ENCODE measurements at regions not wholly inside any gene's neighbourhood (a gene's known extent, or its start where the extent isn't known, plus 50 kb on each side); places are given as distances from the start of the nearest gene placed in this dataset.

DNA sequence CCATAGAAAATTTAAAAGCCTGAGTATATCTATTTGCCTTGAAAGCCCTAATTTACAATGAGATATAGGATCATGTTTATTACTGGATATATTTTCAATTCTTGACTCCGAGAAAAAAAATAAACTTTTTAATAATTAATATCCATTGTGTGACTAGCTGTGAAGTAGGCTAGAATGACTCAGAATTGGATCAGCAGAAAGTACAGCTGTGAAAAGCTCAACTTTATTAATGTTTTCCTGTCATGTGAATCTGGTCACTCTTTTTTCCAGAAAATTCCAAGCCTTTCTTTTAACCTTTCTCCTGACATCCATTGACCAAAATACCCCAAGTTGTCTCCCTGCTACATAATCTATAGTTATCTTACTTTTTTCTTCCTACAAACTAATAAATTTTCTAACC, 171.8 kb upstream of the PACRGL start:
- no peaks in the 10 kb centered on the region for H3K4me1 Mint-ChIP-seq (ENCODE audit: low read depth)
- H3K9me3 Mint-ChIP-seq: no peaks in the 10 kb centered on the region
- H3K27ac Mint-ChIP-seq: no peak overlapping the region
- no peaks in the 10 kb centered on the region for H3K36me3 Mint-ChIP-seq (ENCODE audit: low read depth)
- no peaks in the 10 kb centered on the region for H3K27me3 Mint-ChIP-seq (ENCODE audit: low read depth)
- H3K4me3 Mint-ChIP-seq: no peak overlapping the region

DNA sequence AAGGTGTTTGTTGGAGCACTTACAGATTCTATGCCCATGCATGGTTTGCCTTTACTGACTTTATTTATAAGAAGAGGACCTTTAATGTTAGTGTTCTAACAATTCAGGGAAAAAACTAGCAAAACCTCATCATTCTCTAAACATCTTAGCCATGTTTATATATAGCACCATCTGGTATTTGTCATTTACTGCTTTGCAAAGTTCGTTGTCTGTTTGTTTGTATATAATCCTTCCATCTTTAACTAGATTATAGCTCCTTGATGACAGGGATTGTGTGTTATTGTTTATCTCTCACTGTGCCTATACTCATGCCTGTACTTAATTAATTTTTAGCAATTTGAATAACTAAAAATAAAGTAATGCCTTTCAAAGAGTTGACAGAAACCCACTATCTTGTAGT, 170.6 kb upstream of the PACRGL start:
- H3K9me3 Mint-ChIP-seq: no peaks in the 10 kb centered on the region
- H3K27me3 Mint-ChIP-seq (ENCODE audit: low read depth): no peaks in the 10 kb centered on the region
- no peak overlapping the region for H3K27ac Mint-ChIP-seq
- no peaks in the 10 kb centered on the region for H3K36me3 Mint-ChIP-seq (ENCODE audit: low read depth)
- no peaks in the 10 kb centered on the region for H3K4me1 Mint-ChIP-seq (ENCODE audit: low read depth)
- no peak overlapping the region for H3K4me3 Mint-ChIP-seq

DNA sequence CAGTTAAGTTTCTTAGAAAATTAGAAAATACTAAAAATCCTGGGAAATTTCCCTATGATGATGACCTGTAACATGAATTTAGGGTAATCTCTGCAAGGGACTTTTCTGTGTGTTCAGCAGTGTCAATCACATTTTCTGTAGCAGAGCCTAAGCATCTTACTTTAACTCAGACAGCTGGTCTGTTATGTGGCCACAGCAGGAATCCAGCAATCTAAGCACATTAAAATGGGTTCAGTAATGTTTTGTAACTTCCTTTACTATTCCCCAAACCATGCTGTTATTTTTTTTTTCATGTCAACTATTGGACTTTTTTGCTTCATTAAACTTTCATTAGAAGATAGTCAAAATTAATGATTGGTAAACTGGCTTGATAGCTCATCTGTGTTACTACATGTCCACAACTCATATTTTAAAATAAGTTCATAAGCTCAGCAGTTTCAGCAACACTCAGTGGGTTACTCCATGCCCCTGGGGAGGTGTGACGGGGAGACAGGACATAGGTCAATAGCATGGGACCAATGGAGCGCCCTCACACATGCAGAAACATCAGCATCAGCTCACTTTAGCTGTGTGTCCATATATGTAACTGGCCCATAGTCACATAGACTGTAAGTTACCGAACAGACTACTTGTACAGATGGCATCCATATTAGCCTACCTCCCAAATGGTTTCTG, 168.0 kb upstream of the PACRGL start:
- no peaks in the 10 kb centered on the region for H3K27me3 Mint-ChIP-seq (ENCODE audit: low read depth)
- no peaks in the 10 kb centered on the region for H3K4me1 Mint-ChIP-seq (ENCODE audit: low read depth)
- no peaks in the 10 kb centered on the region for H3K9me3 Mint-ChIP-seq
- H3K36me3 Mint-ChIP-seq (ENCODE audit: low read depth): no peaks in the 10 kb centered on the region
- H3K4me3 Mint-ChIP-seq: no peak overlapping the region
- H3K27ac Mint-ChIP-seq: no peak overlapping the region

DNA sequence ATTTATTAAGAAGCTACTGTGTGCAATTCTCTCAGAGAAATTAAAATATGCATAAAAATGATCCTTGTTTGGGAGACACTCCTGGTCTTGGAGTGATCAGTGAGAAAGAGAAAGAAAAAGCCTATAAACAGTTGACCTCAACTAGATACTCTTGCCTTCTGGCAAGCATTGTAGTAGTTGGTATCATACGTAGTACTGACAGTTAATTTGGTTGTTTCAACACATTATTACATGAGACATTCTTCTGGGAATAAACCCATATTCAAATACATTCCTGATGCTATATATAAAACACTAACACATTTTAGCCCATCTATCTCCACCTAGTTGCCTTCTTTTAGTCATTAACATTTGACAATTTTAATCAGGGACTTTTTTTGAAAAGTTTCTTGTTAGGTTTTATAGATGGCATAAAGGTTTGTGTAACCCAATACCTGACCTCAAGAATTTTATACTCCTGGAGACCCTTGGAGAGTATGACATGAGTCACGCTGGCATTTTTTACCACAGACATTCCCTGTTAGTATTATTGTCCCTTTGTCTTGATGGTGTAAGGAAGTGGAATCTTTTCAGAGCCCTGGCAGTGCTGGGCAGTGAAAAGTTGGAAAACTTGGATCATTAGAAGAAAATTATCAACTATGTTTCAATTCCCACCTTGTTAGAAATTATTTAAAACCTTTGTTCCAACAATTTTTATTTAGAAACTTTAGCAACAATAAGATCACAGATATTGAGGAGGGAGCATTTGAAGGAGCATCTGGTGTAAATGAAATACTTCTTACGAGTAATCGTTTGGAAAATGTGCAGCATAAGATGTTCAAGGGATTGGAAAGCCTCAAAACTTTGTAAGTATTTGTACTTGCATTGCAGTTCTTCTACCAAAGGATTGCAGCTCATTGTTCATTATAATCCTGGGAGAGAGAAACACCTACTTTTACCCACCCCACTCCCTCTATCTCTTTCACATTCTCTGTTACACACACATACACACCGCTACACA, 167.1 kb upstream of the PACRGL start:
- no peaks in the 10 kb centered on the region for H3K4me1 Mint-ChIP-seq (ENCODE audit: low read depth)
- H3K36me3 Mint-ChIP-seq (ENCODE audit: low read depth): no peaks in the 10 kb centered on the region
- H3K4me3 Mint-ChIP-seq: no peak overlapping the region
- no peaks in the 10 kb centered on the region for H3K27me3 Mint-ChIP-seq (ENCODE audit: low read depth)
- no peak overlapping the region for H3K27ac Mint-ChIP-seq
- no peaks in the 10 kb centered on the region for H3K9me3 Mint-ChIP-seq

DNA sequence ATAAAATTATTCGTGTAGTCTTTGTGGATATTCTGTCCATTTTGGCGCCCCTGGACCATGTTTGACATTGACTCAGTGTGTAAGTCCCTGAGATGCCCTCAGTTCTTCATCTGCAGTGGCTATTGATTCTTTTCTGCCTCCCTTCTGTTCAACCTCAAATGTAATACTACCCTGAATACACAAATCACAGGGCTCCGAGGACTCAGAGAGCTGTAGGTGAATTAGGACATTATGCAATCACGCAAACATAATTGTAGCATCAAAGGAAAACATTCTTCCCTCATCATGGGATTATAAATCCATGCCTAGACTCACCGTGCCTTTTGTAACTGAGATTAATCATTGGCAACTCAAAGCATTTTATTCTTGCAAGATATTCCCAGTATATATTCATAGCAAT, 161.4 kb upstream of the PACRGL start:
- no peaks in the 10 kb centered on the region for H3K9me3 Mint-ChIP-seq
- H3K4me1 Mint-ChIP-seq (ENCODE audit: low read depth): no peaks in the 10 kb centered on the region
- H3K27me3 Mint-ChIP-seq (ENCODE audit: low read depth): no peaks in the 10 kb centered on the region
- H3K27ac Mint-ChIP-seq: no peak overlapping the region
- H3K4me3 Mint-ChIP-seq: no peak overlapping the region
- no peaks in the 10 kb centered on the region for H3K36me3 Mint-ChIP-seq (ENCODE audit: low read depth)

DNA sequence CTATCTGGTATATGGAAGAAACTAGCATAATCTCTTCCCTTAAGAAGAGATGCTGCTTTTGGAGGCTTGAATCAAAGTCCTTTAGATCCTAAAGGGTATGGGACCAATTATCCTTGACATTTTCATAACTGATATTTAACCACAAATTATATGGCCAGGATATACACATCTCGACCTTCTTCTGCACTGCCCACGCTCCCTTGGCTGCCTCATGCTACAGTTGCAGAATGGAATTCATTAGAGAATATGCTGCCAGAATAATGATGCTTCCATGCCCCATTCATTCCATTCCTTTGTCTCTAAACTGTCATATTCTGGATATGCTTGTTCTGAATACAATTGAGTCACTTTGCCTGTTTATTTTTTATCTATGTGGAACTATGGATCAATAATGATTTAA, 157.1 kb upstream of the PACRGL start:
- H3K9me3 Mint-ChIP-seq: no peaks in the 10 kb centered on the region
- no peaks in the 10 kb centered on the region for H3K36me3 Mint-ChIP-seq (ENCODE audit: low read depth)

DNA sequence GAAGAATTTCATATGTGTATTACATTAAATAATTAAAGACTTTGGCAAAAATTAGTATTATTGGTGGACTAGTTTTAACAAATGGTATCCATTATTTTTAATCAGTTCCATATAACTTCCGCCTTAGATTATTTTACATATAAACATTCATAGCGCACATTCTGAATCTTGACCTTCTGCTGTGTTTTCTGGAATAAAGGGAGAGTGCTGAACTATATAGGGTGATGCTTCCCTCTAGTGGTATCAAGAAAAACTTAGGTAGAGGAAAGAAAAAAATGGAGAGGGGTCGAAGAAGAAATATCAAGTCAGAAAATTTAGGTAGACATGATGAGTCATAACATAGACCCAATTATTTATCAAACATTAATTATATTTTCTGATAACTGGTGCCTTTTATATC, 155.6 kb upstream of the PACRGL start:
- Mint-ChIP-seq H3K27me3 (ENCODE audit: low read depth) (no peaks in the 10 kb centered on the region), H3K4me3 (no peak overlapping the region), H3K27ac (no peak overlapping the region), H3K9me3 (no peaks in the 10 kb centered on the region), H3K4me1 (ENCODE audit: low read depth) (no peaks in the 10 kb centered on the region), H3K36me3 (ENCODE audit: low read depth) (no peaks in the 10 kb centered on the region)

More for the DNA sequence above, 157.1 kb upstream of the PACRGL start:
- Mint-ChIP-seq H3K4me3 (no peak overlapping the region), H3K27me3 (ENCODE audit: low read depth) (no peaks in the 10 kb centered on the region), H3K27ac (no peak overlapping the region), H3K4me1 (ENCODE audit: low read depth) (no peaks in the 10 kb centered on the region)

DNA sequence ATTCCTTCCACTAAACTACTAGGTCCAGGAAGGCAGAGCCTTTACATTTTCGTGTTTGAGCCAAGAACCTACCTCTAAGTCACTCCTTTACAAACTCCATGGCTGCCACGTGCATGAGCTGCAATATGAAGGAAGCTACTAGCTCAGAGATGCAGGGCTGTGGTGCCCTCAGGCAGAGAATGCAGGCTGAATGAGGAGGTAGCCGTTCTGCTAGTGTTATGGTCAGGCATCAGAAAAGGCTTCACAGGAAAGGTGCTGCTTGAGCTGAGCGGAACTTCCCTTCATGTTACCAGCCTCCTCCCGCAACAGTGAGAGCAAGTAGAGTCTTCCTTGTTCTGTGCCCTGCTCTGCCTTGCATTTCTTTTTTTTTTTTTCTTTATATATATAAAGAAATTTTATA, 148.3 kb upstream of the PACRGL start:
- no peaks in the 10 kb centered on the region for H3K4me1 Mint-ChIP-seq (ENCODE audit: low read depth)
- H3K27ac Mint-ChIP-seq: no peak overlapping the region
- H3K9me3 Mint-ChIP-seq: no peaks in the 10 kb centered on the region
- H3K27me3 Mint-ChIP-seq (ENCODE audit: low read depth): no peaks in the 10 kb centered on the region
- H3K36me3 Mint-ChIP-seq (ENCODE audit: low read depth): no peaks in the 10 kb centered on the region
- no peak overlapping the region for H3K4me3 Mint-ChIP-seq

DNA sequence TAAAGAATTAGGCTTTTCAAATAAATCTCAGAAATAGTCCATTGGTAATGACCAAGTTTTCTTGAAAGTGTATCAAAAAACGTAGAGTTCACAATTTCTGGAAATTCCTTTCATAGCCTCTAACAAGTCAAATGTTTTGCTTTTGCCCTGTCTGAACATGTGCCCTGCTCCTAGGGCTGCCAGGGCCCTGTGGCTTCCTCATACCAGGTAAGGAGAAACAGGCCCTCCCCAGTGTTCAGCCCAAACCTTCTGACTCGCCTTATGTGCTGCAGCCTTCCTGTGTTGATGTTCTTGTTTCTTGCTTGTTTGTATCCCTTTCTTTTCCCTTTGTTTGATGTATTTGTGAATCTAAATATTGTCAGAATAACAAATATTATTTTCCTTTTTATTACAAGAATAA, 146.1 kb upstream of the PACRGL start:
- Mint-ChIP-seq H3K27me3 (ENCODE audit: low read depth) (no peaks in the 10 kb centered on the region), H3K4me1 (ENCODE audit: low read depth) (no peaks in the 10 kb centered on the region), H3K9me3 (no peaks in the 10 kb centered on the region), H3K27ac (no peak overlapping the region), H3K4me3 (no peak overlapping the region), H3K36me3 (ENCODE audit: low read depth) (no peaks in the 10 kb centered on the region)

DNA sequence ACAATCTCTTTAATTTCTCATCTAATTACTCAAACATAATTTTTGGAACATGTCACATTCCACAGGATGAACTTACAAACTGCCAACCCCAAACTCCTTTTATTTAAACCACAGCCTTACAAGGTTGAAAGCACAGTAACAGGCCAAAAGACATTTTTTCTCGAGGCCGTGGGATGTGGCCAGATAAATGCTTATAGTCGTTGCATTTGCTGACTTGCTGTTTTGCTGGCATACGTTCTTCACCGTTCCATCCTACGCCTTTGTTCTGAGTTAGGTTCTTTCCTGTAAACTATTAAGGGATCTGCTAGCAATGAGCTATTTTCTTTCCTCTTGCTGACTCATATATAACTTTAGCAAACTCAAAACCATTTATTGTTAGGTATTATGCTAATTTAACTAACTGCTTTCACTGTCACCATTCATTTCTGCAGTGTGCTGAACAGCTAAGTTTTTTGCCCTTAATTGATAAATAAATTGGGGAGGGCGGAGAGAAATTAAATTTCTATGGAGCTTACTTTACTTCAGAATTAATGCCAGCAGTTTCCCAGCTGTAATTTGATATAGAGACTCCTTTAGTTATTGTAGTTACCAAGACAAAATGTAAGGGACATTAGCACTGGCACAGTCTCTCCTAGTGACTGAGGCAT, 135.1 kb upstream of the PACRGL start:
- no peaks in the 10 kb centered on the region for H3K27me3 Mint-ChIP-seq (ENCODE audit: low read depth)
- H3K27ac Mint-ChIP-seq: no peak overlapping the region
- no peaks in the 10 kb centered on the region for H3K9me3 Mint-ChIP-seq

DNA sequence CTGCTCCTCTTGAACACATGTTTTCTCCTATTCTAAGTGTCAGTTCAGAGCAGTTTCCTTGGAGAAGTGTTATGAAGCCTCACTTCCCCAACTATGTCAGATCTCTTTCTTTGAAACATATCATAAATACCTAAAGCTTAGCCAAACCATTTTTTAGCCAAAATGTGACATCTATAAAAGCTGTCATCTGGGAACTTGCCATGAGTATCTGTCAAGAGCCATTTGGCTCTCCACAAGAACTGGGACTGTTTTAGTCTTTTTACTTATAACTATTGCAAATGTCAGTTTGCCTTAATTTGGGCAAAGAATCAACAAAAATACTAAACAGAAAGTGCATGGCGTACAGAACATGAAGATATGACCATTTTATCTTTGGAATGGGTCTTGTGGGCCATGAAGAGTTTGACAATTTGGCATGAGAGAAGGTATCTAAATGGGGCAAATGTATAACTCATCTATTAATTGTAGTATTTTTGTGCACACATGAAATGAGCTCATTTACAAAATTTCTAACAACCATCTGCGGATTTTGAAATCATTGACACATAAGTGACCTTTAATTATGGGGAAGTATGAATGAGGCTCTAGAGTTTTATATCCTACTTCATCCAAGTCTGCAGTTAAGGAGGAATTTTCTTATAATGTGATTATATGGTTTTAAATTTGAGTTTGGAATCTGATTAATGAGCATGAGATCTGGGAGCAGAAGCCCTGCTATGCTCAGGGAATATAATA, 129.1 kb upstream of the PACRGL start:
- H3K36me3 Mint-ChIP-seq (ENCODE audit: low read depth): no peaks in the 10 kb centered on the region
- no peaks in the 10 kb centered on the region for H3K27me3 Mint-ChIP-seq (ENCODE audit: low read depth)
- no peaks in the 10 kb centered on the region for H3K4me1 Mint-ChIP-seq (ENCODE audit: low read depth)
- no peak overlapping the region for H3K4me3 Mint-ChIP-seq
- H3K27ac Mint-ChIP-seq: no peak overlapping the region
- H3K9me3 Mint-ChIP-seq: no peaks in the 10 kb centered on the region

More for the DNA sequence above, 135.1 kb upstream of the PACRGL start:
- Mint-ChIP-seq H3K4me3 (no peak overlapping the region), H3K4me1 (ENCODE audit: low read depth) (no peaks in the 10 kb centered on the region), H3K36me3 (ENCODE audit: low read depth) (no peaks in the 10 kb centered on the region)

DNA sequence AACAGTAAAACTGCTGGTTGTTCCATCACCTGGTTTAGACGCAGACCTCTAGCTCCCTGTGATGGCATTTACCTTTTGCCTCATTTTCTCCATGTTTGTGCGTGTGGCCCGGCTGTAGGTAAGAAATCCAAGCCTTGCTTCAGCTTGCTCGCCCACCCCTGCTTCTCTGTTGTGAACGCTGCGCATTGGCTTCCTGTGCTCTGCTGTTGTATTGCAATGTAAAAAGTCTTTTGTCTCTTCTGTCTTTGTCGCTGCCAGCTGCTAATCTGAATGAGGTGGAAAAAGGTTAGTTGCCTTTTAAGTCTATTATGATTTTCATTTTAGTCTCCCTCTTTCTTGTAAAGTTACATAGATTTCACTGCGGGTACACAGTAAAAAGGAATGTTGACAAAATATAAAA, 127.3 kb upstream of the PACRGL start:
- no peaks in the 10 kb centered on the region for H3K27me3 Mint-ChIP-seq (ENCODE audit: low read depth)

DNA sequence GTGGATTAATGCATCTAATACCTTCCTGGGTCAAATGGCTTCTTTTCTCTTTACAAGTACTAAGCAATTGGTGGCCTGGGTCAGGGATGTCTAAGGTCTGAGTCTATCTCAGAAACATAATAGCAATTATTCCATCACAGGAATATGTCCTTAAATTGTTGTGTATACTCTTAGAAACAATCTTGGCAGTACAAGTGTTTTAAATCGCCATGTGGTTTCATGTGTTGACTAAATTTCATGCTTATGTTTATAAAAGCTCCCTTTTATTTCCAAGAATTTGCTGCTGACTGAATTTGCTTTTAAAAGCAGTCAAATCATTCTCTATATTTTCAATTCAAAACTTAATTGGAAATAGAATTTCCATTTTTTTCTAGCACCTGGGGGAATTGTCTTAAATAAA, 125.3 kb upstream of the PACRGL start:
- H3K36me3 Mint-ChIP-seq (ENCODE audit: low read depth): no peaks in the 10 kb centered on the region
- no peaks in the 10 kb centered on the region for H3K4me1 Mint-ChIP-seq (ENCODE audit: low read depth)
- H3K27me3 Mint-ChIP-seq (ENCODE audit: low read depth): no peaks in the 10 kb centered on the region
- no peaks in the 10 kb centered on the region for H3K9me3 Mint-ChIP-seq
- no peak overlapping the region for H3K27ac Mint-ChIP-seq
- H3K4me3 Mint-ChIP-seq: no peak overlapping the region

More for the DNA sequence above, 127.3 kb upstream of the PACRGL start:
- no peak overlapping the region for H3K27ac Mint-ChIP-seq
- H3K9me3 Mint-ChIP-seq: no peaks in the 10 kb centered on the region
- H3K36me3 Mint-ChIP-seq (ENCODE audit: low read depth): no peaks in the 10 kb centered on the region
- H3K4me1 Mint-ChIP-seq (ENCODE audit: low read depth): no peaks in the 10 kb centered on the region
- H3K4me3 Mint-ChIP-seq: no peak overlapping the region

DNA sequence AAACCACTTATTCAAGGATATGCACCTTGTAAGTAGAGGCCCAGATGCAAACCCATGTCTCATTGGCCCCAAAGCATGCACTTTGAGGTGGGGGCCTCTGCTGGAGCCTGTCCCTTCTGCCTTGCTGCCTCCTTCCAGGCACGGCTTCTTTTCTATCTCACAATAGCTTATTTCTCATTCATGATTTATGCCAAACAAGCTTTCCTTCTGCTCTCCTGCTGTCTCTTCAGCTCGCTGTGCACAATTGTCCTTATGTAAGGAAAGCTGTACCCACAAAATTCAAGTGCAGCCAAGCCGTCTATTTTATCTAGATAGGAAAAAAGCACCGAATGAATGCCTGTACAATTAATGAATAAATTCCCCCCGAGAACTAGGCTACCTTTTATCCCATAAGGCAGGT, 124.8 kb upstream of the PACRGL start:
- Mint-ChIP-seq H3K36me3 (ENCODE audit: low read depth) (no peaks in the 10 kb centered on the region), H3K27ac (no peak overlapping the region), H3K9me3 (no peaks in the 10 kb centered on the region), H3K27me3 (ENCODE audit: low read depth) (no peaks in the 10 kb centered on the region), H3K4me1 (ENCODE audit: low read depth) (no peaks in the 10 kb centered on the region), H3K4me3 (no peak overlapping the region)
